Left lung (tissue), 4 donors: ENCODE measurements at regions not wholly inside any gene's neighbourhood (a gene's known extent, or its start where the extent isn't known, plus 50 kb on each side); places are given as distances from the start of the nearest gene placed in this dataset.

ENCODE experiments used
- ATAC-seq: fragments of 200-7000 bp; cut with Tn5 transposase; one replicate; pipeline ENCODE4 v1.9.1; 2020; ENCODE audit warnings: moderate library complexity
- DNase-seq, 4 donors: peaks; one replicate each; pipeline ENCODE4 v3.0.0-alpha.2; 2013 to 2020
- H3K27ac ChIP-seq, 2 donors: fragments of 200-600 bp; sonication (generic) in 1 of 2; one replicate each; pipeline versions ENCODE4 v1.5.0 to v1.8.0; 2020 to 2021
- H3K27me3 ChIP-seq, 2 donors: fragments of 200-600 bp; sonication (generic) in 1 of 2; one replicate each; pipeline versions ENCODE4 v1.5.0 to v1.8.0; 2020 to 2021
- H3K36me3 ChIP-seq, 2 donors: fragments of 200-600 bp; sonication (generic) in 1 of 2; one replicate each; pipeline versions ENCODE4 v1.5.0 to v1.8.0; 2020 to 2021
- H3K4me1 ChIP-seq, 2 donors: fragments of 200-600 bp; one replicate each; pipeline ENCODE4 v1.8.0; 2021
- H3K4me3 ChIP-seq, 2 donors: fragments of 200-600 bp; sonication (generic) in 1 of 2; one replicate each; pipeline versions ENCODE4 v1.5.0 to v1.8.0; 2020 to 2021; ENCODE audit warnings: mild to moderate bottlenecking in 1 of 2
- H3K9me3 ChIP-seq, 2 donors: fragments of 200-600 bp; sonication (generic) in 1 of 2; one replicate each; pipeline versions ENCODE4 v1.5.0 to v1.8.0; 2020 to 2021
- CTCF ChIP-seq, 2 donors: fragments of 200-600 bp; sonication (generic) in 1 of 2; IDR thresholded peaks; one replicate each; pipeline versions ENCODE4 v1.5.0 to v1.8.0; 2021; ENCODE audit warnings: antibody characterized with exemption in 2 of 2
- intact Hi-C, 2 donors: fragments of 100-400 bp; cut with DNase I; formaldehyde crosslinking; loops; one replicate each; pipeline versions ENCODE4 v1.11.2 to v1.14.2; 2022
- donor health status: DM: no; HTN: yes; CAD: no.
- donor health status: DM: no; HTN: no; CAD: no.

- H3K27me3 ChIP-seq, result peaks cover 40 to 56% of the 10 kb centered on the region in 2 donors
- DNase-seq, result no peak
- no peak for TF ChIP-seq CTCF (IDR thresholded peaks at IDR 0.05)
These were observed 153.5 kb upstream of the SIX2 start for GRCh38 chr2:45162711-45163110.

GRCh38 chr2:45156605-45157004 is 147.4 kb upstream of the SIX2 start:
- Histone ChIP-seq H3K9me3 (peaks cover 0 to under 1% of the 10 kb centered on the region in 2 donors), H3K27me3 (peaks cover 0 to 17% of the 10 kb centered on the region in 2 donors), H3K4me1 (no peaks in the 10 kb centered on the region), H3K4me3 (no peak overlapping the region), H3K36me3 (no peaks in the 10 kb centered on the region), H3K27ac (no peak overlapping the region)
- DNase-seq, result no peak
- TF ChIP-seq CTCF (IDR thresholded peaks at IDR 0.05), result no peak
- ATAC-seq, result no peak
- intact Hi-C loops, result no loop called here

More at GRCh38 chr2:45162711-45163110, 153.5 kb upstream of the SIX2 start:
- H3K36me3 ChIP-seq, result no peaks in the 10 kb centered on the region
- H3K27ac ChIP-seq, result no peak overlapping the region
- no peak overlapping the region for H3K4me3 ChIP-seq
- no peak for ATAC-seq
- no peaks in the 10 kb centered on the region for H3K9me3 ChIP-seq
- intact Hi-C loops, result no loop called here
- H3K4me1 ChIP-seq, result no peaks in the 10 kb centered on the region

GRCh38 chr2:45154606-45155155 is 145.4 kb upstream of the SIX2 start:
- TF ChIP-seq CTCF (IDR thresholded peaks at IDR 0.05), result no peak
- intact Hi-C loops, result no loop called here
- H3K27me3 ChIP-seq, result peaks cover 0 to 6% of the 10 kb centered on the region in 2 donors
- no peak overlapping the region for H3K4me3 ChIP-seq
- DNase-seq, result no peak
- peaks cover 0 to 17% of the 10 kb centered on the region in 2 donors for H3K9me3 ChIP-seq
- no peaks in the 10 kb centered on the region for H3K4me1 ChIP-seq
- no peaks in the 10 kb centered on the region for H3K36me3 ChIP-seq
- no peak overlapping the region for H3K27ac ChIP-seq
- no peak for ATAC-seq

- Histone ChIP-seq H3K4me3 (no peak overlapping the region), H3K4me1 (no peaks in the 10 kb centered on the region), H3K27ac (no peak overlapping the region), H3K36me3 (no peaks in the 10 kb centered on the region), H3K27me3 (peaks cover 0 to under 1% of the 10 kb centered on the region in 2 donors), H3K9me3 (peaks cover 0 to 17% of the 10 kb centered on the region in 2 donors)
- ATAC-seq (no peak), DNase-seq (no peak)
- no peak for TF ChIP-seq CTCF (IDR thresholded peaks at IDR 0.05)
- intact Hi-C loops, result no loop called here
These were observed 144.9 kb upstream of the SIX2 start for GRCh38 chr2:45154144-45154543.

- TF ChIP-seq CTCF (IDR thresholded peaks at IDR 0.05), result no peak
- Histone ChIP-seq H3K36me3 (no peaks in the 10 kb centered on the region), H3K4me3 (no peak overlapping the region), H3K4me1 (no peaks in the 10 kb centered on the region), H3K27me3 (no peaks in the 10 kb centered on the region), H3K9me3 (peaks cover 0 to 17% of the 10 kb centered on the region in 2 donors), H3K27ac (no peak overlapping the region)
- DNase-seq (no peak), ATAC-seq (no peak)
- intact Hi-C loops, result no loop called here
These were observed 143.9 kb upstream of the SIX2 start for GRCh38 chr2:45153121-45153520.
